SK-N-SH (cell line): ENCODE measurements at regions not wholly inside any gene's neighbourhood (a gene's known extent, or its start where the extent isn't known, plus 50 kb on each side); places are given as distances from the start of the nearest gene placed in this dataset.

Experiments used
- CTCF ChIA-PET: fragments of 300-600, 350-600 bp; formaldehyde crosslinking; extraction: SDS; loops from one replicate; lab custom pipeline; 2021; lab: Yijun Ruan, JAX
- POLR2A ChIA-PET: fragments of 350-600 bp; sonication (Branson Sonifier 250); formaldehyde crosslinking; extraction: SDS; loops from one replicate; lab custom pipeline; 2020; ENCODE audit warnings: antibody characterized with exemption, inconsistent platforms; lab: Yijun Ruan, JAX
- DNase-seq: peaks from one replicate; pipeline ENCODE4 v3.0.0; 2012
- H2AFZ ChIP-seq: fragments of 200-600 bp; sonication (generic); 2 replicates; pipeline ENCODE4 v1.8.1; 2016; ENCODE audit warnings: antibody characterized with exemption, mild to moderate bottlenecking, low read depth
- H3F3A ChIP-seq: fragments of 200-600 bp; sonication (generic); replicated peaks from 2 replicates; pipeline ENCODE3; 2016; ENCODE audit warnings: antibody characterized with exemption, mild to moderate bottlenecking; ENCODE audit not compliant: insufficient read depth
- H3K27ac ChIP-seq, 2 experiments: fragments of 200-500 bp in 1 of 2; fragments of 200-600 bp in 1 of 2; sonication (Bioruptor generic) in 1 of 2; sonication (generic), shearing (Covaris generic) in 1 of 2; 2 replicates each; pipeline versions ENCODE4 v1.5.1 to v1.6.1; 2014 to 2016; ENCODE audit warnings: low read depth in 2 of 2, inconsistent platforms in 1 of 2, low read length in 1 of 2, mild to moderate bottlenecking in 1 of 2, mixed read lengths in 1 of 2
- H3K27me3 ChIP-seq: fragments of 200-600 bp; sonication (generic), shearing (Covaris generic); 2 replicates; pipeline ENCODE4 v1.6.1; 2016; ENCODE audit warnings: mixed run types; ENCODE audit not compliant: insufficient read depth
- H3K36me3 ChIP-seq, 2 experiments: fragments of 200-500 bp in 1 of 2; fragments of 200-600 bp in 1 of 2; sonication (Bioruptor generic) in 1 of 2; sonication (generic) in 1 of 2; replicated peaks in 1 of 2; 2 replicates each; pipeline versions ENCODE3 to v1.5.1; 2014 to 2016; ENCODE audit warnings: low read length in 1 of 2, mild to moderate bottlenecking in 1 of 2; ENCODE audit not compliant: insufficient read depth in 2 of 2, control insufficient read depth in 1 of 2
- H3K4me1 ChIP-seq, 2 experiments: fragments of 200-500 bp in 1 of 2; fragments of 200-600 bp in 1 of 2; sonication (Bioruptor generic) in 1 of 2; sonication (generic), shearing (Covaris generic) in 1 of 2; 2 replicates each; pipeline versions ENCODE4 v1.5.1 to v1.6.1; 2014 to 2016; ENCODE audit warnings: low read depth in 1 of 2, low read length in 1 of 2, mixed run types in 1 of 2; ENCODE audit not compliant: insufficient read depth in 2 of 2, control insufficient read depth in 1 of 2
- H3K4me2 ChIP-seq: fragments of 200-600 bp; sonication (generic), shearing (Covaris generic); 2 replicates; pipeline ENCODE4 v1.6.1; 2017; ENCODE audit warnings: mixed run types
- H3K4me3 ChIP-seq, 2 experiments: fragments of 200-500 bp in 1 of 2; fragments of 200-600 bp in 1 of 2; sonication (Bioruptor generic) in 1 of 2; sonication (generic), shearing (Covaris generic) in 1 of 2; 2 replicates each; pipeline versions ENCODE4 v1.5.1 to v1.8.1; 2014 to 2016; ENCODE audit warnings: low read depth in 2 of 2, inconsistent platforms in 1 of 2, low read length in 1 of 2, mild to moderate bottlenecking in 1 of 2, mixed read lengths in 1 of 2, moderate library complexity in 1 of 2
- H3K79me2 ChIP-seq: fragments of 200-600 bp; sonication (generic); 2 replicates; pipeline ENCODE4 v1.8.1; 2017; ENCODE audit warnings: mild to moderate bottlenecking; ENCODE audit not compliant: insufficient read depth
- H3K9ac ChIP-seq: fragments of 200-600 bp; sonication (generic); 2 replicates; pipeline ENCODE4 v1.6.1; 2017; ENCODE audit warnings: mixed run types
- H3K9me2 ChIP-seq: fragments of 200-600 bp; sonication (generic); 2 replicates; pipeline ENCODE4 v1.6.1; 2017; ENCODE audit warnings: mixed run types
- H3K9me3 ChIP-seq: fragments of 200-600 bp; sonication (generic); 2 replicates; pipeline ENCODE4 v1.6.1; 2017; ENCODE audit warnings: mixed run types, mild to moderate bottlenecking, moderate library complexity
- H4K20me1 ChIP-seq: fragments of 200-600 bp; sonication (generic); 2 replicates; pipeline ENCODE4 v1.6.1; 2017; ENCODE audit warnings: mild to moderate bottlenecking, mixed run types; ENCODE audit not compliant: insufficient read depth
- CTCF ChIP-seq: fragments of 200-600 bp; sonication (generic); IDR thresholded peaks from 2 replicates; pipeline ENCODE4 v1.6.1; 2017; ENCODE audit warnings: antibody characterized with exemption, mild to moderate bottlenecking, moderate library complexity
- ELF1 ChIP-seq: IDR thresholded peaks from 2 replicates; pipeline ENCODE4 v1.4.0; 2012
- EP300 ChIP-seq, 2 experiments: IDR thresholded peaks; 2 replicates each; pipeline versions ENCODE4 v1.4.0 to v1.6.1; 2012; ENCODE audit warnings: borderline replicate concordance in 1 of 2, low read depth in 1 of 2, low read length in 1 of 2
- EZH2phosphoT487 ChIP-seq: fragments of 200-600 bp; sonication (generic); IDR thresholded peaks from 2 replicates; pipeline ENCODE4 v1.6.1; 2017; ENCODE audit warnings: low read depth, mixed run types, mild to moderate bottlenecking, antibody characterized with exemption, moderate library complexity, borderline replicate concordance
- FOSL2 ChIP-seq: IDR thresholded peaks from 2 replicates; pipeline ENCODE4 v1.4.0; 2012; ENCODE audit warnings: low read depth, mild to moderate bottlenecking, moderate library complexity, borderline replicate concordance
- FOXJ3 ChIP-seq: sonication (generic); formaldehyde crosslinking; IDR thresholded peaks from 2 replicates; pipeline ENCODE4 v1.5.1; 2020; ENCODE audit warnings: mild to moderate bottlenecking, missing genetic modification reagents
- GABPA ChIP-seq: IDR thresholded peaks from 2 replicates; pipeline ENCODE4 v1.4.0; 2012; ENCODE audit warnings: low read depth, mild to moderate bottlenecking
- IRF3 ChIP-seq: fragments of 150-350 bp; IDR thresholded peaks from 2 replicates; pipeline ENCODE4 v1.6.1; 2016; ENCODE audit warnings: mild to moderate bottlenecking, low read depth, low read length
- JUND ChIP-seq: IDR thresholded peaks from 2 replicates; pipeline ENCODE4 v1.4.0; 2012
- MXI1 ChIP-seq: IDR thresholded peaks from 2 replicates; pipeline ENCODE4 v1.6.1; 2012; ENCODE audit warnings: mild to moderate bottlenecking, low read depth, low read length, improper control_type of control experiment
- NFIC ChIP-seq: IDR thresholded peaks from 2 replicates; pipeline ENCODE4 v1.4.0; 2012; ENCODE audit warnings: borderline replicate concordance
- NRF1 ChIP-seq: IDR thresholded peaks from 2 replicates; pipeline ENCODE4 v1.6.1; 2012; ENCODE audit warnings: low read depth, mild to moderate bottlenecking, low read length
- RAD21 ChIP-seq: IDR thresholded peaks from 2 replicates; pipeline ENCODE4 v1.6.1; 2012; ENCODE audit warnings: mild to moderate bottlenecking, low read length
- RFX5 ChIP-seq: IDR thresholded peaks from 2 replicates; pipeline ENCODE4 v1.6.1; 2012; ENCODE audit warnings: mild to moderate bottlenecking, improper control_type of control experiment, low read length
- RXRA ChIP-seq: IDR thresholded peaks from 2 replicates; pipeline ENCODE4 v1.4.0; 2012; ENCODE audit warnings: low read depth, mild to moderate bottlenecking, borderline replicate concordance
- SIN3A ChIP-seq: IDR thresholded peaks from 2 replicates; pipeline ENCODE4 v1.6.1; 2012; ENCODE audit warnings: low read depth, mild to moderate bottlenecking, low read length, moderate library complexity, borderline replicate concordance
- SMC3 ChIP-seq: IDR thresholded peaks from 2 replicates; pipeline ENCODE4 v1.6.1; 2012; ENCODE audit warnings: low read depth, low read length, improper control_type of control experiment
- YY1 ChIP-seq: IDR thresholded peaks from 2 replicates; pipeline ENCODE4 v1.4.0; 2012; ENCODE audit warnings: low read depth, mild to moderate bottlenecking
- ZBTB33 ChIP-seq: IDR thresholded peaks from 2 replicates; pipeline ENCODE4 v1.4.0; 2012; ENCODE audit warnings: low read depth, borderline replicate concordance
- WGBS: methylation state at CpG from one replicate; pipeline ENCODE4 v1.1.6; 2017; ENCODE audit warnings: low lambda C conversion rate; 5-methylcytosine and 5-hydroxymethylcytosine counted together

- Histone ChIP-seq H3K4me2 (no peak overlapping the region), H4K20me1 (no peaks in the 10 kb centered on the region), H2AFZ (no peak overlapping the region), H3K4me1 (no peaks in the 10 kb centered on the region; a peak in 1 of 4 replicates), H3K9me2 (peaks cover 4% of the 10 kb centered on the region; the same call in 1 of the 2 replicates), H3F3A (no peaks in the 10 kb centered on the region), H3K27me3 (no peaks in the 10 kb centered on the region), H3K4me3 (no peak overlapping the region), H3K27ac (no peak overlapping the region)
- WGBS = 80% methylated on average over 4 of the region's 4 CpGs
- ChIA-PET POLR2A (no interaction called here), CTCF (no interaction called here)
- TF ChIP-seq MXI1 = no peak
- no peak for TF ChIP-seq NRF1
- TF ChIP-seq FOXJ3 (CRISPR knock-in tag) = no peak
- TF ChIP-seq SMC3 = no peak
- TF ChIP-seq SIN3A = no peak
- no peak for TF ChIP-seq NFIC
- TF ChIP-seq FOSL2 = no peak
- TF ChIP-seq EP300 (IDR thresholded peaks at IDR 0.05; ENCODE audit: borderline replicate concordance in 1 of 2, low read depth in 1 of 2, low read length in 1 of 2) = no peak
- TF ChIP-seq JUND = no peak
- TF ChIP-seq RFX5 = no peak
- no peak for TF ChIP-seq ZBTB33
- TF ChIP-seq RXRA = no peak
- TF ChIP-seq EZH2phosphoT487 = no peak
- no peak for TF ChIP-seq CTCF
- TF ChIP-seq YY1 = no peak
- TF ChIP-seq RAD21 = no peak
- TF ChIP-seq ELF1 = no peak
- no peak for TF ChIP-seq GABPA
- TF ChIP-seq IRF3 = no peak
- TF ChIP-seq, all 33 proteins: peak for 0
- no peak for DNase-seq
- Histone ChIP-seq H3K9me3 (peaks cover 23% of the 10 kb centered on the region; the same call in 1 of the 2 replicates), H3K79me2 (no peaks in the 10 kb centered on the region), H3K9ac (no peak overlapping the region), H3K36me3 (peaks cover 0 to 4% of the 10 kb centered on the region in 2 experiments)
Measured at GRCh38 chr7:79730971-79731370, 277.5 kb upstream of the MAGI2 start.
